COLO829 (cell line): ENCODE measurements at regions not wholly inside any gene's neighbourhood (a gene's known extent, or its start where the extent isn't known, plus 50 kb on each side); places are given as distances from the start of the nearest gene placed in this dataset.

Source experiments
- DNase-seq: peaks from one replicate; pipeline ENCODE4 v3.0.0; 2012; ENCODE audit warnings: low spot score

DNA sequence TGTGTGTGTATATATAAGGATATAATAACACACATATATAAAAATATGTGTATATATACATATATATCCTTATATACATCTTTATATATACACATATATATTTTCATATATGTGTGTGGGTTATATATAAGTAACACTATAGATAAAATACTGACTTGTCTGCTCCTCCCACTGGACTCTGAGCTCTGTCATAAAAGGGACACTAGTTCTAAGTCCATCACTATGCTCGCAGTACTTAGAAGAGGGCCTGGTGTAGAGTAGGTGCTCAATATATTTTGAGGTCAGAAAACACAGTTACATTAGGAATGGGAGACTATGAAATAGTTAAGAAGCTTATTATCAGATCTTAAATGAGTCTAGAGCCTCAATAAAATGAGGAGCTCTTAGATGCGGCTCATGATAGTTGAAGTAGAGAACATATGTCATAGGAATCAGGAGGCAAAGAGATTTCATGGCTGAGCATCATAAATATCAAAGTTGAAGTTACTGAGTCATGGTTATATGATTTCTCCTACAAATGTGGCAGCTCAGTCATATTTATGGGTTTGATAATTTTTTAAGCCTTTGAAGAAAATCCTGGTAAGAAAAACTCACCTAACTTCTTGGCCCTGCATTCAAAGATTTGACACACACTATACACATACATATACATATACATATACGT lies 371.2 kb upstream of the THBS1 start:
- DNase-seq: no peak

DNA sequence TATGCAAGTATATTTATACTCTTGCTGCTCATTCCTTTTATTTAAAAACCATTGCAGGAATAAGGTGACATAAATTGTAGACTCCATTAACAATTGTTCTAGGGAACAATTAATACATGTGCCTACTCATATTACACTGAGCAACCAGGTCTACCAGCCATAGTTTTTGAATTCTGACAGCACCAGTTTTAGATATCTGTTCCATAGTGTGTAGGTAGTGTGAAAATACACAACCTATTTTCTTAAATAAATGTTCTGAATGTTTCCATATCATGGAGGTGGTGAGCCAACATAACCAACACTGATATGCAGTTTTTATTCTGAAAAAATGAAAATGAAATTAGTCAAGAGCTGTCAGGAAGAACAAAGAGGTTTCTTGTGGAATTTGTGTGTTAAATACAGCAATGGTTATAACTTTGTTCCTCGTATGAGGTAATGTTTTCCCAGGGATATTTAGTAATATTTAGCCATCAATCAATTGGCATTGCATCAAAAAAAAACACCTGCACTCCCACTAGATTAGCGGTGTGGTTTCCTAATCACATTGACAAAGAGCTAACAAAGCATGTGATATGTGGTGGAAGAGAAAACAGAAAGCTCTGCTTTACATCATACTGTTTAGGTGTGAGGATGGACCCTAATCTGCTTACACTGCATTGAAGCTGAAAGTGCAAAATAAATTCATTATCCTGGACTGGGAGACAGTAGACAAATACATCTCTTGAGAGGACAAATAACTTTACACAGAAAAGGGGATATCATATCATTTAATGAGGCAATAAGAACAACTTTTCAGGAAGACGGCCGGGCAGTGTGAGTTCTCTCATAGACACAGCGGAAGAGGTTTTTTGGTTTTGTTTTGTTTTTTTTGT lies 369.5 kb upstream of the THBS1 start:
- DNase-seq: no peak

DNA sequence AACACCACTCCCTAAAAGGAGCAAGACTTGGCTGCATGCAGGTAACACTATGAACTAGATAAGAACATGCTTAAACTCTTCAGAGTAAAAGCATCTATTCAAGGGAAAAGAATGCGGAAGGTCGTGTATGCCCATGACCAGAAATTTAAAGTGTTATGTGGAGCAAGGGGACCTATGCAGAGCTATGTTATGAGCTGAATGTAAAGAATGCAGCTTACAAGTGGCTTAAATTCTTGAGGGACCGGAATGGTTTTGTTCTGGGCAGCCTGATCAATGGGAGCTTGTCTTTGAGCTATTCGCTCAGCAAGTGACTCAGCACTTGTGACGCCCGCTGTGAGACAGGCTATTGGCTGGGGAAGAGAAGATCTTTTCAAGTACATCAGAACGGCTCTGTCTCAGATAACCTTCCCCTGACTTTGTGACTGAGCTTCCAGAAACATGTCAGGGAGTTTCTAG lies 367.5 kb upstream of the THBS1 start:
- DNase-seq: peak; percentile 71

DNA sequence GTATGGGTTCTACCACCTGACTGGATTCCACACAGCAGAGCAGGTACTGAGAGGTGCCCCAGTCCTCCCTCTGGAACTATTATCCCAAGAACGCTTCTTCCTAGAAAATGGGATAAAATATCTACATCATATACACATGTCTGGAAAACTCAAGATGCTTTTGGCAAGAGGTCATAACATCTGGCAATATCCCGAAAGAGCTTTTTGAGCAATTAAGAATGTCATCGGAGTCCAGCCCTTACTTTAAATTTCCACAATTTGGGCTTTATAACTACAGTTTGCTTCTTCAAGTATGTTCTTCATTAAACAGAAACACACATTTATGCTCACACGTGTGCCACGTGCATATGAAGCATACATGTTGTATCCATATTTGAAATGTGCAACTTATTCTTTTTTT lies 365.9 kb upstream of the THBS1 start:
- DNase-seq: no peak

DNA sequence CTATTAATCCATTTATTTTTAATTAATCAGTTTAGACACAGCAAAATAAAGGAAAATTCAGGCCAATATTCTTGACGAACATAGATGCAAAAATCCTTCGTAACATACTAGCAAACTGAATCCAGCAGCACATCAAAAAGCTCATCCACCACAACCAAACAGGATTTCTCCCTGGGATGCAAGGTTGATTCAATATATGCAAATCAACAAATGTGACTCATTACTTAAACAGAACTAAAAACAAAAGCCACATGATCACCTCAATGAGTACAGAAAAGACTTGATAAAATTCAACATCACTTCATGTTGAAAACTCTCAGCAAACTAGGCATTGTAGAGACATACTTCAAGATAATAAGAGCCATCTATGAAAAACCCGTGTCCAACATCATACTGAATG lies 364.1 kb upstream of the THBS1 start:
- DNase-seq: no peak

DNA sequence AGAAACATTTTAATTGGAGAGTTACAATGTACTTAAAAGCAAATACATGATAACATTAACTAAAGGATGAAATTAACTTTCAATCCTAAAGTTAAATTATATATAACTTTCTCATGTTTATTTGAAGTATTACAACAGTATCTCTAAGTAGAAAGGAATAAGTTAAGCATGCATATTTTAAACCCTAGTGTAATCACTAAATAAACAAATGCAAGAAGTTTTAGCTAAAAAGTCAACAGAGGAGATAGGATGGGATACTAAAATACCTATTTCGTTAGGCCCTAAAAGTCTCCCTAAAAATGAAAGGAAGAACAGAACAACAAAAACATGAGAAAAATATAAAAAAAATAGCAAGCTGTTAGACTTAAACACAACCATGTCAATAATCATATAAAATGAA lies 361.3 kb upstream of the THBS1 start:
- DNase-seq: no peak

DNA sequence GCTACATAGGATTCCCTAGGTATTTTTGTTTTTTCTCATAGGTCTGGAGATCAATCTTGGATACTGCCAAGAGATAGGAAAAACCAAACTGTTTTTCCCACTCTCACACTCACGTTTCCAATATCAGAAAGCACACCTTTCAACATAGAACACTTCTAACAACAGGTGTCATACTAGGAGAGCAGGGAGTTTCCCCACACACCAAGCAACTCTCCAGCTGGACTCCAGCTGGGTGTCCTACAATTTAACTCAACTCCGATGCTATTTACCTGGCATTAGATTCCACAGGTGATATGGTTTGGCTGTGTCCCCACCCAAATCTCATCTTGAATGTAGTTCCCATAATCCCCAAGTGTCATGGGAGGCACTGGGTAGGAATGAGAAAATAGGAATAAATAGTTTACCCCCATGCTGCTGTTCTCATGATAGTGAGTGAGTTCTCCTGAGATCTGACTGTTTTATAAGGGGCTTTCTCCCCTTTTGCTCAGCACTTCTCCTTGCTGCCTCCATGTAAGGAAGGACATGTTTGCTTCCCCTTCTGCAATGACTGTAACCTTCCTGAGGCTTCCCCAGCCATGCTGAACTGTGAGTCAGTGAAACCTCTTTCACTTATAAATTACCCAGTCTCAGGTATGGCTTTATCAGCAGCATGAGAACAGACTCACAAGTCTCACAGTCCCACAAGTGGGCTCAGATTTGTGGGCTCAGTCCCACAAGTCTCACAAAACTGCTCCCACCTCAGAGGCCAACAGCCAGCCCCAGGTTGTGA lies 354.5 kb upstream of the THBS1 start:
- no peak for DNase-seq

DNA sequence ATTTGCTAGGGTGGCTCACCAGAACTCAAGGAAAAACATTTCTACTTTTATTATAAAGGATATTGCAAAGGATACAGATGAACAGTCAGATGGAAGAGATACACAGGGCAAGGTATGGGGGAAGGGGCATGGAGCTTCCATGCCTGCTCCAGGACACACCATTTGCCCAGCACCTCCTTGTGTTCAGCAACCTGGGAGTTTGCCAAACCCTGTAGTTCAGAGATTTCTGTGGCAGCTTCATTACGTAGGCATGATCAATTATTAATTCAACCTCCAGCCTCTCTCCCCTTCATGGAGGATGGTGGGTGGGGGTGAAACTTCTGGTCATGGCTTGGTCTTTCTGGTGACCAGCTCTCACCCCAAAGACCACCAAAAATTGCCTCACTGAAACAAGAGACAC lies 353.9 kb upstream of the THBS1 start:
- no peak for DNase-seq

DNA sequence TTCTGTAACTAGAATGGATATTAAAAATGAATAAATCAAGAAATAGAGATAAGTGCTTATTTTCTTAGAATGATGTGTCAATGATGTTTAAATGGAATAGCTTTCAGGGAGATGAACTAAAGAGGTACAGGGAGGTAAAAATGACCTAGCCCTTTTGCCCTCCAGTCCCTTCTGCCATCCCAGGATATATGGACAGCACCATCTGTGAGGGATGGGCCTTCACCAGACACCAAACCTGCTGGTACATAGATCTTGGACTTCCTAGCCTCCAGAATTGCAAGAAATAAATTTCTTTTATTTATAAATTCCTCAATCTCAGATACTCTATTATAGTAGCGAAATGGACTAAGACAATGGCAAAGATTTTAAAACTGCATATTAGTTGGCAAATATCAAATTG lies 352.0 kb upstream of the THBS1 start:
- DNase-seq: no peak

DNA sequence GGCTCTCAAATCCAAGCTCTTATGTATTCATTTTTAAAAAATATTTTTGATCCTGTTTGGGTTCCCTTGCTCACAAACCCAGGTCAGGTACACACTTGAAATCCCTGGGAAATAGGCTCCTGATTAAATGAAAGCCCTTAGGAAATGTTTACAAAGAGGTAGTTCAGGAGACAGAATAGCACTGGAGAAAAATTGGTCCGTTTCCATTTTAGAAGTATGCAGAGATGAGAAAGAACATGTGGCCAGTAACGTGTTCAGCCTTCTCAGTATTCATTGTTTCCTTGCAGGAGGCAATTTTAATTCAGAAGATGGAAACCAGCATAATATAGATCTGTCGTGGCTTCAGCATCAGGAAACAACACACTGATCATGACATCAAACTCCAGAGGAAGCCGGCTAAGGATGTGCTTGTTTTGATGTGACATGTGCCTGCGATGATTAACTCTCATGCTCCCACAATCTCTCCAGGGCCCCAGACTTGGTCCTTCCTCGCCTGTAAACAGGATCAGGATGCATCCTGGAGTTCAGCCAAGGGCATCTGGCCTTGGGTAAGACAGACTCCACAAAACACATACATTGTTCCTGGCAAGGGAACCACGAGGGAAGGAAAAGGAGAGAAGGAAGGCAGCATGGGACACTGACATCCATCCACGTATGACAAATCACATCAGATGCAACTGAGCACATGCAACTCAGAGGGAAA lies 350.5 kb upstream of the THBS1 start:
- no peak for DNase-seq

DNA sequence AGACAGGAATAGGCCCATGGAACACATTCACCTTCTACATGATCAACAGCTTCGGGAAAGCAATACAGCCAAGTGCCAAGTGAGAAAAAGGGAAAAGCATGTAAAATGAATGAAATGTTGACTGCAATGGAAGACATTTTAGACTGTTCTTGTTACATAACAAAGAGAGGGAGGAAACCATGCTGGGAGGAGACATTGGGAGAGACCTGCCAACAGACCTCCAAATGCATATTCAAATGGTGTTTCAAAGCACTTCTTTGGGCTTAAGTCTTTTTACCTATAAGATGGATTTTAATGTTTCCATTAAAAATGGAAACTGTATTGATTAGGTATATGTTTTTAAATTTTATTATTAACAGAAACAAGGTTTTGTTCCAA lies 350.0 kb upstream of the THBS1 start:
- no peak for DNase-seq

DNA sequence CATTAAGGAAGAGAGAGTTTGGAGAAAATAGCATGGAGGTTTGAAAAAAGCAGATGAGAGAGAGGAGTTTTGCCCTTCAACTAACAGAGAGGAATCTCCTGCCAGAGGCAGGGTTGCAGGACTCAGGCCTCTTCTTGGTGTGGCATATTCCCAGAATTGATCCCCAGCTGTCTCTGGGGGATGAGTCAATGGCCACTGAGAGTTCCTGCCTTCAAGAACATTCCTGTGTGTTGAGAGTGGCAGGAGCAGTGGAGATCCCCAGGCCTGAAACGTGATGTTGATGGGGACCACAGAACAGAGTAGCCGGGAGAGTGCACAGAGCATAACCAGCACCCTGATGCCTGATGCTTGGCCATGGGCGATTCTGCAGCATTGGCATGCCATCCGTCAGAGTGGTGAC lies 348.4 kb upstream of the THBS1 start:
- no peak for DNase-seq

DNA sequence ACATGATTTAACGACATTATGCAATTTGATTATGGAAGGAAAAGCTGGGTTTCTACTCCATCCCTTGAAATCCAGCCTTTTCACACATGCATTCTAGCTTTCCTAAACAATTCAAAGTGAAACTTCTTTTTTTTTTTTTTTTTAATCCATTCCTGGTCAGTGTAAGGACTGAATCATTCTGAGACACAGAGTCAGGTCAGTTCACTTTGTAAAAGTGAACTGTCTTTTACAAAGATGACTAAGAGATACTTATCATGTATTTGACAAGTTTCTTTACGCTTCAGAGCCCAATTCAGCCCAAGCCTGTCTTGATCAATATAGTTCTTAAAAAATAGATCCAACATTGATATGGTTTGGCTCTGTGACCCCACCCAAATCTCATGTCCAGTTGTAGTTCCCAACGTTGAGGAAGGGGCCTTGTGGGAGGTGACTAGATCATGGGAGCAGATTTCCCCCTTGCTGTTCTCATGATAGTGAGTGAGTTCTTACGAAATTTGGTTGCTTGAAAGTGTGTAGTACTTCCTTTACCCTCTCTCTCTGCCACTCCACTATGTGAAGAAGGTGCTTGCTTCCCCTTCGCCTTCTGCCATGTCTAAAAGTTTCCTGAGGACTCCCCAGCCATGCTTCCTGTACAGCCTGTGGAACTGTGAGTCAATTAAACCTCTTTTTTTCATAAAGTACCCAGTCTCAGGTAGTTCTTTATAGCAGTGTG lies 345.6 kb upstream of the THBS1 start:
- no peak for DNase-seq

DNA sequence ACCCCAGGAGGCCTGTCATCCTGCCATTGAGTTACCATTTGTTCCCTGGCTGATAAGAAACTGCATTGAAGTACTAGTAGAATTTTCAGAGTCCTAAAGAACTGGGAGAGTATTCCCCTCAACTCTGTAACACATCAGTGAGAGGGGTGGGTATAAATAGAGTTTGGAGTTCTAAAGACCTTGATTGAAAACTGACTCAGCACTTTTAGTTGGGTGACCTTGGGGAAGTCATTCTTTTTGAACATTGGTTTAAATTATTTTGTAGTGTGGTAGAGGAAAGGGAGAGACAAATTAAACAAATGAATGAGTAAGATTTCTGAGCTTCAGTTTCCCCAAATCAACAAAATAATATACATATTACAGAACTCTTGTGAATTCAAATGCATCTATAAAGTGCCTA lies 344.5 kb upstream of the THBS1 start:
- DNase-seq: no peak

DNA sequence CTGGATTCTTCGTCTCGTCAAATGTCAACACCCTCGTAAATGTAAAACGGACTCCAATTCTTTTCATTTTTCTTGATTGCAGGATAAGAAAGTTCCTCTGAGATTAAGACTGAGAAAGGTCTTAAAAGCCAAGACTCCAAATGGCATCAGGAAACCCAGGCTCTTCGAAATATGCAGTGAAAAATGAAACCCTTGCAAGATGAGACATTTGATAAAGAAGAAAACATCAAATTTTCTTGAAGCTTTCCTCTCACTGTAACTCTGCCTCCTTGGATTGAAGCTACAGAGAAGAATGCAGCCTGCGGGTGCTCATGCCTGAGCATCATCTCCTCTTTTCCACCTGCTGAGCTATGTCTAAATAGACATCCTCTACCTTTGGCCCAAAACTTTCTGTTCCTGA lies 342.4 kb upstream of the THBS1 start:
- DNase-seq: no peak

DNA sequence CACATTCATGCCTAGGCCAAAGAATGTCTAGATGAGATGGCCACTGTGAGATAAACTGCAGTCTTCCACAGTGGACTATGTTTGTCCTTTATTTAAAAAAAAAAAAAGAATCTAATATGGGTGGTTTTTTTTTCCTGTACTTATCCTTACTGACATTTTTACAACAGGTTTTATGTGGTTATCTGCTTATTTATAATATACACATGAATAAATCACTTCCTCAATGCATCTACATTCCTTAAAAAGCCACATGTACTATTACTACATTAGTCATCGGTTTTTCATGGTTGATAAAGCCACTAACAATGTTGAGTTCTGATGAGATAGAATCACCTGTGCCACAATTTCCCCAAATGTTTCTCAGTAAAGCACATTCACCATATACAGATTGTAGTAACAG lies 341.3 kb upstream of the THBS1 start:
- no peak for DNase-seq

DNA sequence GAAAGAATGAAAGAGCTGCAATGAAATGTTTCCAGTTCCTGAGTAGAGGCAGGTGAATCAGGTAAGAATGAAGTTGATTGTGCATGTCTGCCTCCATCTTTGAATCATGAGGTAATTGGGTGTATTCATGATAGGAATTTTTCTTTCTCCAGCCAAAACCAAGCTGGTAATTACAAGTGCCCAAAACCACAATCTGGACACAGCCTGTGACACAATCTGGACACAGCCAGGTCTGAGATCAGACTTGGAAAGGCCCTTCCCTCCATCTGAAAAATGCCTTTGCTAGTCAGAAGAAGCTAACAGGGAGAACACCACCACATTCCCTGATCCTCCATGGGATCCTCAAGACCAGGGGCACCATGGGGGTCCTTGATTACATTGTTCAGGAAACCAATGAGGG lies 338.5 kb upstream of the THBS1 start:
- no peak for DNase-seq

DNA sequence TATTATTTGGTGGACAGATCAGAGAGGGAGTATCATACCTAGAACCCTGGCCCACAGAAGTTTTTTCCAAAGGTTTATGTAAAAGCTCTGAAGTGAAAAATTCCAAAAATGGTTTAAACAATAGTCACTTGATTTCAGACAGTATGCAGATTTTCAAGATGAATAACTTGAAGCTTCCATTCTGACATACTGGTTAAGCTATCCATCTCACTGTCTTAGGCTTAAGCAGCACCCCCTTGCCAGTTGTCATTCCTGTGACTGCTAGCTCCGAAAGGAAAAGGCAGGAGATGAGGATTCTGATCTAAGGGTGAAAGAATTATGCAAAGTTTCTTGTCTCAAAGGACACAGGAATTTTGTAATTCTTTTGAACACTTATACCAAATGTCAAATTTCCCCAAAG lies 337.5 kb upstream of the THBS1 start:
- DNase-seq: no peak

DNA sequence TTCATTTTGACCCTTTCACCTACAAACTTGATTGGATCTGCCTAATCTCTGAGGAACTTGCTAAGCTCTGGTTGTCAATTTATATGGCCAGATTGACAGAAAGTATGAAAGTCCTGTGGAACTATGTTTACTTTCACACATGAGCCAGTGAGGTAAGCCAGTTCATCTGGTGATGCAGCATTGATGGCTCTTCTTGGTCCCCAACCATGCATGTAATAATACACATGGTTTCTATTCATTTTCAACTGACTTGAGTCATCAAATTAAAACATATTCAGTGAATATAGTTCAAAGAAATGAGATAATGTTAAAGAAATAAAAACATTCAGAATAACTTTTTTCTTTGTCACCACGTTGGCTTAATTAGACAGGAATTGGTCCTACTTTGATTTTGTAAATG lies 336.1 kb upstream of the THBS1 start:
- DNase-seq: no peak

DNA sequence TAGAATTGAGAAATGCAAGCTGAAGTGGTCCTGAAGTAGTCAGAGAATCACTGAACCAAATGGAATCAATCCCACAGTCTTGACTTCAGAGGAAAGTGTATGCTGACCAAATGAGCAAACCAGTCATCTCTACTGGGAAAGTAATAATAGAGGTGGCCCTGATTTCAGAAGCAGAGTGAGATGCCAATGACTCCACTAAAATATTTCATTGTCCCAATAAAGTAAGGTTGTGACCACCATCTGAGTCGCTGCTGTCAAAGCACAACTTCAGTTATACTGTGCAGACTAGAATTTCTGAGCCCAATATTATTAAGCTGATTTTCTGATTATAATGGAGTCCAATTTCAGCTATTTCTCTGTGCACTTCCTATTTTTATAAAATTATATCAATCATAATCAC lies 334.4 kb upstream of the THBS1 start:
- DNase-seq: no peak

DNA sequence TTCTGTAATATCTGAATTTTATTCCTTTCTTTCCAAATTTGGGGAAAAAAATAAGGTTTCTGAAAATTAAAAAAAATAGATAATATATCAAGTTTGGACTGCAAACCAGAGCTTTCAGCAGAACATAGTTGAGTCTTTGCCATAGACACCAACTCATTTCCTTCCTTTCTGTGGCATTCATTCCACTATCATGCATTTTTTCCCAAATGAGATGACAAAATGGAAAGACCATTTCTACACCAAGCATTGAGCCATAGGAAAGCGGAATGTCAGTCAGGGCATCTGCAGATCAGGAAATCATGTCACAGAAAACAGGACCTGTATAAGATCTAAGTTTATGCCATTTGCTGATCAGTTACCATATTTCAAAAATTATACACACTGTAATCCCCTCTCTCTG lies 333.3 kb upstream of the THBS1 start:
- no peak for DNase-seq

DNA sequence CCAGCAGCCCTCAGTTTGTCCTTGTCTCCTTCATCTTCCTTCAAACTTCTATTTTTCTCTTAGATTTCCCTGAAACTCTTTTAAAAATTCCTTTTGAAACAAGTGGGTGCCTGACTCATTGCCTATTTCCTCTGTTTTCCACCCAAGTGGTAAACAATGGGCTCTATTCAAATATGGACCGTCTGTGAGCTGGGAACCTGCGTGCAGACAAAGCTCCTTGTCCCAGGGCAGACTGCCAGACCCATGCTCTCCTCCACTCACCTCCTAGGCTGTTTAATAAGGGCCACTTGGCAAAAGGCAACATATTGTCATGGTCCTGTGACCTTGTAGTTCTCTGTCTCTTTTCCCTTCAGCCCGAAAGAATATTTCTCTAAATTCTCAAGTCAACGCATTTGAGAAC lies 332.7 kb upstream of the THBS1 start:
- peak; percentile 84 for DNase-seq
